Umbilical cord (tissue), 1 donor: ENCODE measurements at regions not wholly inside any gene's neighbourhood (a gene's known extent, or its start where the extent isn't known, plus 50 kb on each side); places are given as distances from the start of the nearest gene placed in this dataset.

Experiments used
- DNase-seq: peaks from one replicate; pipeline ENCODE4 v3.0.0-alpha.2; 2015; ENCODE audit warnings: low spot score

GRCh38 chr1:22285549-22286396 lies 142.9 kb upstream of the WNT4 start:
- DNase-seq: no peak

- DNase-seq: no peak
These were observed 143.6 kb upstream of the WNT4 start for GRCh38 chr1:22286491-22286890.

- DNase-seq: no peak
These were observed 144.4 kb upstream of the WNT4 start for GRCh38 chr1:22287273-22287672.

DNA sequence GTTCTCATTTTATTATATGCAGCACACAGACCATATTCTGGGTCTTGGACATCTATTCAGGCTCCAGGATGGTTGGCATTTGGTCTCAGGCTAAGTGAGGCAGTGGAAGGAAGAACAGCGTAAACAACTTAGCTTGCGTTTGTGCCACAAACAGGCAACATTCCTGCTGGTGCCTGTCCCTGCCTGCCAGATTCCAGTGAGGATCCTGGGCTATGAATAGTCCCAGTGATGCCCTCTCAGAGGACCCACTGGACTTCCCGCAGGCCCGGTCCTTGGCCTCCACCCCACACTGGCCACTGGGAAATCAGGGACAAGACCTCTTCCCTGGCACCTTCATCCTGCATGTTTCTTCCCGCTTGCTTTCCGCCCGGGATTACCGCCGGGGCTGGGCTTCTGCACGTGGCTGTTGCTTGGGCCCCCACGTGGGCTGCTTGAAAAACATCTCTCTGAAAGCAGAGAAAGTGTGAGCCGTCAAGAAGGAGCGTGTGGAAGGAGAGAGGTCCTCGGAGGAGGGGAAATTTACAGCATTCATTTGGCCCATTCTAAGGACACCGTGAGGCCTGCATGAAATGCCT lies 145.1 kb upstream of the WNT4 start:
- peak; percentile 27 for DNase-seq

DNA sequence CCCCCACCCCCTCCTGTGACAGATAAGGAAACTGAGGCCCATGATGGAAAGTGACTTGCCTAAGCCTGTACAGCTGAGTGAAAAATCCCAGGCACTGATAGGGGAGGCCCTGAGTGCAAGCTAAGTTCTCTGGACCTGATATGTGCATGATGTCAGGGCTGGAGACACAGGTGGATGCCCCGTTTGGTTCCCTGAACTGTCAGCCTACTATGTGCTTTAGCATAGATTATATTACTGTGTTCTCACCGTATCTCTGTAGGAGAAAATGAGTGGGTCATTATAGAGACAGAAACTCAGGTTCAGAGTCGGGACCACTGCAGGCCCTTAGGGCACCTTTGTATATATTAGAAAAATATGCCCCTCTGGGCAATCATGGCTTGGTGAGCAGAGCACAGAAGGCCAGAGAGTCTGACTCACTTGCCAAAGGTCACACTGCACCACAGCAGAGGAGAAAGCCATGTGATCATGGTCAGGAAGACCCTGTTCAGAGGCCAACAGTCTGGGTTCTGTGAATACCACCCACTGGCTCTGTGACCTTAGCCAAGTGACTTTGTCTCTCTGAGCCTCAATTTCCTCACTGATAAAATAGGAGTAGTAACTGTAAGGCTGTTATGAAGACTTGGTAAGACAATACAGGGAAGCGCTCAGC lies 145.8 kb upstream of the WNT4 start:
- no peak for DNase-seq

- no peak for DNase-seq
These were observed 146.6 kb upstream of the WNT4 start for GRCh38 chr1:22289307-22289995.

GRCh38 chr1:22290157-22290556 lies 147.3 kb upstream of the WNT4 start:
- DNase-seq: no peak

DNA sequence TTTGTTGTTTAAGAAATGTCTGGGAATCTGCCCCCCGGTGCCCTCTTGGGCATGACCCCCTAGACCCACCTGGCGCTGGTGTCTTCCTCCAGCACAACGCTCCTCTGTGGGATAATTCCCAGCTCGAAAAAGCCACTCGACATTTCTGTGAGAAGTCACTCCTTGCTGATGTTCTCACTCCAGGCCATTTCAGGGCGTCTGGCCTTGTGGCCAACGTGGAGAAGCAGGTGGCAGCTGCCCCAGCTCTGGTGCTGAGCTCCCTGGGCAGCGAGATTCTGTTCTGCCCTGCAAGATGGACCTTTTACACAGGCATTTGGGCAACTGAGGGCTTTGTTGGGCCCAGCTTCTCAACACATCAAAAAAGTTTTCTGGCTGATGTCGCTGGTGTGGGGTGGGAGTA lies 147.7 kb upstream of the WNT4 start:
- DNase-seq: no peak

- no peak for DNase-seq
These were observed 148.2 kb upstream of the WNT4 start for GRCh38 chr1:22291057-22291456.

- no peak for DNase-seq
These were observed 148.6 kb upstream of the WNT4 start for GRCh38 chr1:22291494-22291893.

DNA sequence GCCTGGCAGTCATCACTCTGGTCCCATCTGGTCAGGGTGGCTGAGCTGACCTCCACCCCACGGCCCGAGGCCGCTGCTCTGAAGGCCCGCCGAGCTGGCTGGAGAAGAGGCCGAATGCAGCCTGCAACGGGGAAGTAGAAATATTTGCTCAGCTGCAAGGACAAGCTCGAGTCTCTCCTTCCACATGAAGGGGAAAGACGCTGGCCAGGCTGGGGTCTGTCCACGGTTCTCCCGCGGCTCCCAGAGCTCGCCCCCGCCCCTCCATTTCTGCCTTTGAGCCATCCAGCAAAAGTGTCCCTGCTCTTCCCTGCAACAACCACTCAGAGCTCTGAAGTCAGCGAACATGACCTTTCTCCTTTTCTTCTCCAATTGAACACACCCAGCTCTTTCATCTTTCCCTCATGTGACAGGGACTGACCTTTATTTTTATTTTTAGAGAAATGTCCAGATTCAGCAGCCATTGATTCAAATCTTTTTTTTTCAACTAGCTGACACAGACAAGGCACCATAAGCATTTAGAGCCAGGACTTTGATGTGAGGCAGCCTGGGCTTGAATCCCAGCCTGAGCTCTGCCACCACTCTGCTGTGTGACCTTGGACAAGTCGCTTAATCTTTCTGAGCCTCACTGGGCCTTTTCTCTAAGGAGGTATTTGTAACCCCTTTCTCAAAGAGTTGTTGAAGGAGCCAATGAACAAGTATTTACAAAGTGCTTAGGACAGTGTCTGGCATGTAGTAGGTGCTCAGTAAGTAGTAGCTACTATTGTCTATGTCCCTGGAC lies 149.3 kb upstream of the WNT4 start:
- no peak for DNase-seq

DNA sequence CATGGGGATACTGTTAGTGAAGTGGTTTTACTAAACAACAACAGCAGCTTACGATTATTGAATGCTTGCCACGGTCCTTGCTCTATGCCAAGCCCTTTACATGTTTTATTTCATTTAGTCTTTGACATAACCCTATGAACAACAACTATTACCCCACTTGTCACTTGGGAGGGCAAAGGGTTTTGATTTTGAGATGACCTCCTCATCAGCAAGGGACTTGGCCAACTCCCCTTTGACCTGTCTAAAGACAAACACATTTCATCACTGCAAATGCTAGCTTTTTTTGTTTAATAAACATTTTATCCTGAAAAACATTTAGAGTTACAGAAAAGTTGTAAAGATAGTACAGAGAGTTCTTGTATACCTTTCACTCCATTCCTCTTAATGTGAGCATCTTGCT lies 152.5 kb upstream of the WNT4 start:
- no peak for DNase-seq

DNA sequence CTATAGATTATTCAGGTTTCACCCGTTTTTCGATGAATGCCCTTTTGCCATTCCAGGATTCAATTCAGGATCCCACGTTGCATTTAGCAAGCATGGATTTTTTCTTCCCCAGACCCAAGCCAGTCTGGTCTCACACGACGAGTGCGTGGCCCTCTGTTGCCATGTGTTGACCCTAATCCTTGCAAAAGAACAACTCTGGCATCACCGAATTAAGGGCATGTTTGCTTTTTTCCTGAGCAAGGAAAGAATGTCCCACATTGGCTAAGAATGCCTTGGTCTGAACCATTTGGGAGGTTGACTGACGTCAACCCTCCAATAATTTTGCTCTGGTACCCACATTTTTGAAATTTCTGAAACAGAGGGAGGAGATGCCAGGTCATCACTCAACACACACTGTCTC lies 153.0 kb upstream of the WNT4 start:
- no peak for DNase-seq

GRCh38 chr1:22296701-22297591 lies 154.0 kb upstream of the WNT4 start:
- no peak for DNase-seq

GRCh38 chr1:22297999-22298398 lies 153.7 kb upstream of the ZBTB40 start:
- DNase-seq: no peak

DNA sequence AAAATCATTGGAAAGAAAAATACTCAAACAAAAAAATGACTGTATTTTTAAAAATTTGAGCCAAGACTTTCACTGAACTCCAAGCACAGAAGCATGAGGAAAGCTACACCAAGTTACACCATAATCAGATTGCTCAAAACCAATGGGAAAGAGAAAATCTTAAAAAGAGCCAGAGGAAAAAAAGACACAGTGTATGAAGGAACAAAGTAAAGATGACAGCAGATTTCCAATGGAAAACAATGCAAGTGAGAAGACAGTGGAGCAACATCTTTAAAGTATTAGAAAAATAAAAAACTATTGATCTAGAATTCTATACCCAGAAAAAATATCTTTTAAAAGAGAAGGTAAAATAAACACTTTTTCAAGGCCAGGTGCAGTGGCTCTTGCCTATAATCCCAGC lies 147.8 kb upstream of the ZBTB40 start:
- no peak for DNase-seq

DNA sequence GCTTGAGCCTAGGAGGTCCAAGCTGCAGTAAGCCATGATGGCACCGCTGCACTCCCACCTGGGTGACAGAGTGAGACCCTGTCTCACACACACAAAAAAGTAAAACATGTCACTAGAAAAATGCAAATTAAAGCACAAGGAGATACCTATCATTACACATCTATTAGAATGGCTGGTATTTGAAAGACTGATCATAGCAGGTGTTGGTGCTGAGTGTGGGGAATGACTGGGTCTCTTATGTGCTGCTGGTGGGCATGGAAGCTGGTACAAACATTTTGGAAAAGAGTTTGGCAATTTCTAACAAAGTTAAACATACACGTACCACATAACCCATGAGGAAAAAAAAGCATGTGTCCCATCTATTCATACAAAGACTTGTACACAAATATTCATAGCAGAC lies 142.1 kb upstream of the ZBTB40 start:
- no peak for DNase-seq

- no peak for DNase-seq
These were observed 140.2 kb upstream of the ZBTB40 start for GRCh38 chr1:22311461-22311860.

DNA sequence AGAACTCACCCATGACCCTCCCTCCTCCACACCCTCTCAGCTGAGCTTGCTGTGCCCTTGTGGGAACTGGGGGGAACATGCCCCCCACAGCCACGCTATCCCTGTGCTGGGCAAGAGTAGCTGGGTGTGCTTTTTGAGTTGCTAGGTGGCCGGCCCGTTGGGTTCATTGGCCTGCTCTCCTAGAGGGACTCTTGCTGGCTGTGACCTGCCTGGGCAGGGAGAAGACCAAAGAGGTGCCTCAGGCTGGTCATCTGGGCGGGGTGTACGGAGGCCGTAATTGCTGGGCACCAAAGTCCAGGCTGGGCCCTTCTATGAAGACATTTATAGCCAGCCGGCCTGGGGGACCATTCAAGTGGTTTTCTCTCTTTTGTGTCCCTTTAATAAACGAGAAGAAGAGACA lies 138.3 kb upstream of the ZBTB40 start:
- DNase-seq: no peak

- DNase-seq: no peak
These were observed 136.9 kb upstream of the ZBTB40 start for GRCh38 chr1:22314706-22315105.
